ENCODE measurements at regions not wholly inside any gene's neighbourhood (a gene's known extent, or its start where the extent isn't known, plus 50 kb on each side); places are given as distances from the start of the nearest gene placed in this dataset.

DNA sequence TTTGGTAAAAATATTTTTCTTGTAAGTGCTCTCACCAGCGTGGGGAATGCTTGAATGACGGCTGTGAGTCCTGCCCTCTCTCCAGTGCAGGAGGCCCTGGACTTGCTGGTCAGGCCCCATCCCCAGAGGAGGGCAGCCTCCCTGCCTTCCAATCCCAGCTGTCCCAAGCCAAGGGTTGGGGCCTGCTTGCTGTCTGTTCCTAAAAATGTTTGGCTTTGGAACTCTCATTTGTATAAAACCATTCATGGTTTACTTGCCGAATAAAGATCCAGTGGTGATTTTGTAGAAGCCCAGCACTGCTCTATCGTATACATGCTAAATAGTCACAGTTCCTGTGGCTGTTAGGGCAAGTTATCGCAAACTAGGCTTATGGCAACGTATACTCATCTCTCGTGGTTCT is 121.7 kb downstream of the GLRX3 start:
- no peak overlapping the region for H3K4me3 ChIP-seq (ENCODE audit: low read length)
- TF ChIP-seq, protein P1, sequence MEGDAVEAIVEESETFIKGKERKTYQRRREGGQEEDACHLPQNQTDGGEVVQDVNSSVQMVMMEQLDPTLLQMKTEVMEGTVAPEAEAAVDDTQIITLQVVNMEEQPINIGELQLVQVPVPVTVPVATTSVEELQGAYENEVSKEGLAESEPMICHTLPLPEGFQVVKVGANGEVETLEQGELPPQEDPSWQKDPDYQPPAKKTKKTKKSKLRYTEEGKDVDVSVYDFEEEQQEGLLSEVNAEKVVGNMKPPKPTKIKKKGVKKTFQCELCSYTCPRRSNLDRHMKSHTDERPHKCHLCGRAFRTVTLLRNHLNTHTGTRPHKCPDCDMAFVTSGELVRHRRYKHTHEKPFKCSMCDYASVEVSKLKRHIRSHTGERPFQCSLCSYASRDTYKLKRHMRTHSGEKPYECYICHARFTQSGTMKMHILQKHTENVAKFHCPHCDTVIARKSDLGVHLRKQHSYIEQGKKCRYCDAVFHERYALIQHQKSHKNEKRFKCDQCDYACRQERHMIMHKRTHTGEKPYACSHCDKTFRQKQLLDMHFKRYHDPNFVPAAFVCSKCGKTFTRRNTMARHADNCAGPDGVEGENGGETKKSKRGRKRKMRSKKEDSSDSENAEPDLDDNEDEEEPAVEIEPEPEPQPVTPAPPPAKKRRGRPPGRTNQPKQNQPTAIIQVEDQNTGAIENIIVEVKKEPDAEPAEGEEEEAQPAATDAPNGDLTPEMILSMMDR (conservative IDR thresholded peaks at IDR 0.05; ENCODE audit: low read length) = no peak
- no peak for DNase-seq (ENCODE audit: low read depth)

DNA sequence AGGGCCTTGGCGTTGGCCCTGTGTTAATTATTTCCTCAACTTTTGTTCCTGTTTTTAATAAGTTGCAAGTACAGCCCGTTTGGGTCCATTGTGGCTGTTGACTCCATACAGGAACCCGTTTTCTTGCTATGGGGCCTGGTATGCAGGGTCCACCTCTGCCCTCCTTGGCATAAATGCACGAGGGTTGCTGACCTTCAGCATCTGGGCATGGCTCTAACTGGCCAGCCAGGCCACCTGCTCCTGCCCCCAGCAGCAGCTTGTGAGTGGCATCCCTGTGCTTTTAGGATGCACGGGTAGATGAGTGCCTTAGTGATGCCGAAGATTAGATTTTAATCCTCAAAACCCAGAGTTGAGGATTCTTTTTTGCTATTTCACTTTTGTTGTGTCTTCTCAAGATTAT is 123.2 kb downstream of the GLRX3 start:
- TF ChIP-seq, protein P1 (conservative IDR thresholded peaks at IDR 0.05; ENCODE audit: low read length) = no peak
- DNase-seq (ENCODE audit: low read depth) = no peak
- H3K4me3 ChIP-seq (ENCODE audit: low read length) = no peak overlapping the region

DNA sequence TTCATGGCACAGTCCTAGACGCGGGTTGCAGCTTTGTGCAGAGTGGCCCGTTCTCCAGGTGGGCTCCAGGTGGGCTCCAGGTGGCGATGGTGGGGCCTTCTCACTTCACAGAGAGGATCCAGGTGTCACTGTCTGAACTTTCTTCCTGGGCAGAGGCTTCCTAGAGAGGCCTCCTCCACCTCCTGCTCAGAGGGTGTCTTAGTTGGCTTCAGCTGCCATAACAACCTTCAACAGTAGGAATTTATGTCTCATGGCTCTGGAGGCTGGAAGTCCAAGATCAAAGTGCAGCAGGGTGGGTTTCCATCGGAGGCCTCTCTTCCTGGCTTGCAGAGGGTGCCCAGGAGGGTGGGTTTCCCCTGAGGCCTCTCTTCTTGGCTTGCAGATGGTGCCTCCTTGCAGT is 125.1 kb downstream of the GLRX3 start:
- TF ChIP-seq, protein P1 (conservative IDR thresholded peaks at IDR 0.05; ENCODE audit: low read length) = no peak
- H3K4me3 ChIP-seq (ENCODE audit: low read length) = no peak overlapping the region
- DNase-seq (ENCODE audit: low read depth) = no peak

DNA sequence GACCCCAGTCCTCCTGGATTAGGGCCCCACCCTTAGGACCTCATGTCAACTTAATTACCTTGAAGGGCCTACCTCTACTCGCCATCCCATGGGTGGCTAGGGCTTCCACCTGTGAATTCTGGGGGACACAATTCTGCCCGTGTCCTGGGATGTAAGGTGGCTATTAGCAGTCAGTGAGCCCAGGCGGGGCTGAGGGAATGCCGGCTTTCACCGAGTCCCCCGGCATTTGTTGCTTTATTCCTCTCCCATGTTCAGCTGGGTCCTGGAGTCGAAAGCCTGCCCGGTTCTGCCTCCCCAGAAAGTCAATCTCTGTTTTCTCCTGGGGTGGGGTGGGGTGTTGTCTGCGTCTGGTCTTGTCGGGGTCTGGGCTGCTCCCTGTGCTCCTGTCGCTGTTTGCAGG is 125.6 kb downstream of the GLRX3 start:
- DNase-seq (ENCODE audit: low read depth) = no peak
- TF ChIP-seq, protein P1 (conservative IDR thresholded peaks at IDR 0.05; ENCODE audit: low read length) = no peak
- H3K4me3 ChIP-seq (ENCODE audit: low read length) = no peak overlapping the region

DNA sequence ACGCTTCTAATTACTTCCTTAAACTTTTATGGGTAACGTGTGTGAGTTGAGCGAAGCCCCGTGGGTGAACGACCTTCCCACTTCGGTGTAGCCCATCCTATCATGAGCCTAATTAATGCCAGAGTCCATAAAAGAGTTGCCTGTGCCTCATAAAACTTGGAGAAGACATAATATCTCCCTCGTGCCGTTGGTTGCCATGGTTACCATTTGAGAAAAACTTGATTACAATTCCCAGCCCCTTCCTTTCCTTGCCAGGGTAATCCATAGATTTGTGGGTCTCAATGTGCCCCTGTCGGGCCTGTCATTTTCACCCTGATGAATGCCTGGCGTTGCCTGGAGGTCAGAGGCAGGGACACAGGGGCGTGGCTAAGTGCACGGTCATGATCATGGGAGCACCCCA is 127.1 kb downstream of the GLRX3 start:
- TF ChIP-seq, protein P1 (conservative IDR thresholded peaks at IDR 0.05; ENCODE audit: low read length) = no peak
- DNase-seq (ENCODE audit: low read depth) = no peak
- H3K4me3 ChIP-seq (ENCODE audit: low read length) = no peak overlapping the region

DNA sequence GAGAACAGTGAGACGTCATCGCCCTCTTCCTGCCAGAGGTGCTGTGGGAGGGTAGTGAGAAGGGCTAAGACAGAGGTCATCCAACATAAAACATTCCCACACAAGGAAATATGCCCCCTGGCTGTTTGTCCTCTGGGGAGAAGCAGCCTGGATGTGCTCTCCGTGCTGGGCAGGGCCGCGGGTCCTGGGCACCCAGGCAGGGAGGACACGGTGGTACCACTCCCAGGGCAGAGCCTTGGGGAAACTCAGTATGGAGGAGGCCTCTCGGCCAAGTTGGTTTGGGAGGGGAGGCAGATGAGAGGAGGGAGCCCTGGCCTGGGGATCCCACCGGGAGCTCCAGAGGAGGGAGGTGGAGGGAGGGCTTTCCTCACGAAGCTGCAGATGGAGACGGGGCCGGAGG is 129.4 kb downstream of the GLRX3 start:
- TF ChIP-seq, protein P1 (conservative IDR thresholded peaks at IDR 0.05; ENCODE audit: low read length) = no peak
- no peak for DNase-seq (ENCODE audit: low read depth)
- H3K4me3 ChIP-seq (ENCODE audit: low read length) = no peak overlapping the region

DNA sequence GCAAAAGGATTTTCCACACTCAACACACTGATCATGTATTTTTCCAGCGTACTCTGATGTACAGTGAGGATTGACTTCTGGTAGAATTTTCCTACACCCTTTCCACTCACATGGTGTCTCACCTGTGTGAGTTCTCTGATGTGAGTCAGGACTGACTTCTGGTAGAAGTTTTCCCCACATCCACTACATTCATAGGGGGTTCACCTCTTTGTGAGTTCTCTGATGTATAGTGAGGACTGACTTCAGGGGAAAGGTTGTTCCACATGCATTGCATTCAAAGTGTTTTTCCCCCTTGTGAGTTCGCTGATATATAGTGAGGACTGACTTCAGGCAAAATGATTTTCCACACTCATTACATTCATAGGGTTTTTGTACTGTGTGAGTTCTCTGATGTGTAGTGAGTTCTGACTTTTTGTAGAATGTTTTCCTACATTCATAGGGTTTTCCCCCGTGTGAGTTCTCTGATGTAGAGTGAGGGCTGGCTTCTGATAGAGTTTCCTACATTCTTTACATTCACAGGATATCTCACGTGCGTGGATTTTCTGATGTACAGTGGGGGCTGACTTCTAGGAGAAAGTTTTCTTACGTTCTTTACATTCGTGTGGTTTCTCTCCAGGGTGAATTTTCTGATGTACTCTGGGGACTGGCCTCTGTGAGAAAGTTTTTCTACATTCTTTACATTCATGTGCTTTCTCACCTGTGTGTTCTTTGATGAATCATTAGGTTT is 146.5 kb downstream of the GLRX3 start:
- no peak for DNase-seq (ENCODE audit: low read depth)
- H3K4me3 ChIP-seq (ENCODE audit: low read length) = no peak overlapping the region
- TF ChIP-seq, protein P1 (conservative IDR thresholded peaks at IDR 0.05; ENCODE audit: low read length) = no peak

Data from AG10803 (cell line).